H1 (cell line): ENCODE measurements at regions not wholly inside any gene's neighbourhood (a gene's known extent, or its start where the extent isn't known, plus 50 kb on each side); places are given as distances from the start of the nearest gene placed in this dataset.

ENCODE experiments used
- CTCF ChIA-PET: fragments of 300-600 bp; sonication (Branson Sonifier 250); formaldehyde crosslinking; loops from one replicate; lab custom pipeline; 2021; ENCODE audit not compliant: partially characterized antibody; lab: Charles Lee
- POLR2A ChIA-PET: fragments of 300-600 bp; sonication (Branson Sonifier 250); formaldehyde crosslinking; loops from one replicate; lab custom pipeline; 2021; ENCODE audit warnings: inconsistent platforms; ENCODE audit not compliant: partially characterized antibody; lab: Charles Lee
- DNase-seq, 2 experiments: peaks; one replicate each; pipeline versions ENCODE4 v3.0.0 to v3.0.0-alpha.2; 2010 to 2022; ENCODE audit warnings: low spot score in 2 of 2, low read depth in 1 of 2, mixed read lengths in 1 of 2
- FAIRE-seq: peaks from 2 replicates; lab custom pipeline; 2011; peaks lifted over from hg19 to GRCh38; lab: Jason Lieb, UNC
- H2AFZ ChIP-seq: 2 replicates; pipeline ENCODE4 v1.8.1; 2012; ENCODE audit warnings: low read length, inconsistent platforms
- H2AK5ac ChIP-seq: 2 replicates; pipeline ENCODE4 v1.6.1; 2013; ENCODE audit warnings: low read depth, low read length
- H2BK120ac ChIP-seq: replicated peaks from 2 replicates; pipeline ENCODE3; 2013; ENCODE audit warnings: low read depth, low read length, inconsistent platforms
- H2BK12ac ChIP-seq: 2 replicates; pipeline ENCODE4 v1.6.1; 2013; ENCODE audit warnings: low read depth, low read length
- H2BK15ac ChIP-seq: 2 replicates; pipeline ENCODE4 v1.6.1; 2013; ENCODE audit warnings: low read length
- H2BK20ac ChIP-seq: 2 replicates; pipeline ENCODE4 v1.6.1; 2013; ENCODE audit warnings: low read length
- H2BK5ac ChIP-seq: 2 replicates; pipeline ENCODE4 v1.6.1; 2013; ENCODE audit warnings: low read depth, low read length
- H3K14ac ChIP-seq: 2 replicates; pipeline ENCODE4 v1.6.1; 2013; ENCODE audit warnings: inconsistent platforms; ENCODE audit not compliant: insufficient read length
- H3K18ac ChIP-seq: 2 replicates; pipeline ENCODE4 v1.6.1; 2013; ENCODE audit warnings: low read length; ENCODE audit errors: extremely low read depth
- H3K23ac ChIP-seq: 2 replicates; pipeline ENCODE4 v1.6.1; 2013; ENCODE audit warnings: inconsistent platforms; ENCODE audit not compliant: insufficient read length
- H3K23me2 ChIP-seq: 2 replicates; pipeline ENCODE4 v1.6.1; 2013; ENCODE audit warnings: low read depth, low read length
- H3K27ac ChIP-seq: 2 replicates; pipeline ENCODE4 v1.6.1; 2011; ENCODE audit warnings: low read depth, low read length, inconsistent platforms
- H3K27me3 ChIP-seq, 4 experiments: replicated peaks in 1 of 4; 1 replicate in 1 of 4; 2 replicates in 3 of 4; pipeline versions ENCODE4 v1.6.1 to v1.8.1; 2011 to 2013; ENCODE audit warnings: low read length in 3 of 4, mild to moderate bottlenecking in 3 of 4, inconsistent platforms in 2 of 4, mixed read lengths in 2 of 4, moderate library complexity in 1 of 4; ENCODE audit not compliant: control insufficient read depth in 3 of 4, insufficient read depth in 3 of 4; ENCODE audit errors: extremely low read depth in 1 of 4
- H3K36me3 ChIP-seq, 4 experiments: 2 replicates each; pipeline versions ENCODE4 v1.6.1 to v1.8.1; 2011 to 2013; ENCODE audit warnings: mild to moderate bottlenecking in 4 of 4, low read length in 3 of 4, moderate library complexity in 2 of 4, control low read depth in 1 of 4, inconsistent platforms in 1 of 4; ENCODE audit not compliant: insufficient read depth in 4 of 4, control insufficient read depth in 2 of 4
- H3K4ac ChIP-seq: replicated peaks from 2 replicates; pipeline ENCODE3; 2013; ENCODE audit warnings: low read length, low read depth, mixed read lengths, inconsistent platforms; ENCODE audit not compliant: insufficient read length
- H3K4me1 ChIP-seq, 4 experiments: replicated peaks in 1 of 4; 1 replicate in 1 of 4; 2 replicates in 3 of 4; pipeline versions ENCODE4 v1.6.1 to v1.8.1; 2011 to 2013; ENCODE audit warnings: low read length in 3 of 4, inconsistent platforms in 2 of 4, mixed read lengths in 1 of 4; ENCODE audit not compliant: insufficient read depth in 4 of 4, control insufficient read depth in 3 of 4
- H3K4me2 ChIP-seq, 2 experiments: 2 replicates each; pipeline versions ENCODE4 v1.6.1 to v1.8.1; 2011 to 2013; ENCODE audit warnings: low read depth in 2 of 2, low read length in 2 of 2, control low read depth in 1 of 2, inconsistent platforms in 1 of 2, mild to moderate bottlenecking in 1 of 2; ENCODE audit not compliant: insufficient read depth in 1 of 2
- H3K4me3 ChIP-seq, 4 experiments: fragments of 200-600, 300-600 bp in 1 of 4; sonication (generic), shearing (Covaris generic), sonication (Bioruptor Twin) in 1 of 4; 2 replicates each; pipeline versions ENCODE4 v1.5.1 to v1.8.1; 2011 to 2016; ENCODE audit warnings: low read length in 4 of 4, low read depth in 3 of 4, control low read depth in 2 of 4, inconsistent platforms in 2 of 4, mild to moderate bottlenecking in 2 of 4, mixed read lengths in 1 of 4, moderate library complexity in 1 of 4; ENCODE audit not compliant: insufficient read depth in 2 of 4; ENCODE audit errors: extremely low read depth in 1 of 4
- H3K56ac ChIP-seq: replicated peaks from 2 replicates; pipeline ENCODE3; 2013; ENCODE audit warnings: low read depth, mild to moderate bottlenecking, mixed read lengths, low read length, inconsistent platforms; ENCODE audit not compliant: insufficient read length
- H3K79me1 ChIP-seq: 2 replicates; pipeline ENCODE4 v1.6.1; 2013; ENCODE audit warnings: low read depth, low read length, control low read depth
- H3K79me2 ChIP-seq, 2 experiments: 2 replicates each; pipeline versions ENCODE4 v1.6.1 to v1.8.1; 2012 to 2013; ENCODE audit warnings: low read length in 2 of 2, mild to moderate bottlenecking in 2 of 2, inconsistent platforms in 1 of 2; ENCODE audit not compliant: insufficient read depth in 2 of 2, control insufficient read depth in 1 of 2
- H3K9ac ChIP-seq, 4 experiments: replicated peaks in 1 of 4; 1 replicate in 1 of 4; 2 replicates in 3 of 4; pipeline versions ENCODE4 v1.6.1 to v1.8.1; 2011 to 2013; ENCODE audit warnings: low read depth in 3 of 4, low read length in 3 of 4, control low read depth in 2 of 4, mild to moderate bottlenecking in 2 of 4, moderate library complexity in 2 of 4, inconsistent platforms in 1 of 4; ENCODE audit errors: extremely low read depth in 1 of 4
- H3K9me3 ChIP-seq, 2 experiments: 2 replicates each; pipeline versions ENCODE4 v1.6.1 to v1.8.1; 2012 to 2013; ENCODE audit warnings: mild to moderate bottlenecking in 2 of 2, moderate library complexity in 2 of 2, control low read depth in 1 of 2, inconsistent platforms in 1 of 2, low read depth in 1 of 2, low read length in 1 of 2, mixed read lengths in 1 of 2; ENCODE audit not compliant: insufficient read depth in 2 of 2
- H4K20me1 ChIP-seq, 2 experiments: replicated peaks in 1 of 2; 2 replicates each; pipeline versions ENCODE3 to v1.8.1; 2011 to 2013; ENCODE audit warnings: inconsistent platforms in 2 of 2, low read length in 2 of 2, mild to moderate bottlenecking in 1 of 2; ENCODE audit not compliant: insufficient read depth in 2 of 2, control insufficient read depth in 1 of 2
- H4K5ac ChIP-seq: 2 replicates; pipeline ENCODE4 v1.6.1; 2013; ENCODE audit warnings: low read length, low read depth, mixed read lengths, inconsistent platforms; ENCODE audit not compliant: insufficient read length
- H4K8ac ChIP-seq: 2 replicates; pipeline ENCODE4 v1.8.0; 2013; ENCODE audit warnings: mild to moderate bottlenecking, moderate library complexity, low read length, inconsistent platforms; ENCODE audit not compliant: insufficient read depth; ENCODE audit errors: extremely low read depth
- H4K91ac ChIP-seq: replicated peaks from 2 replicates; pipeline ENCODE3; 2013; ENCODE audit warnings: low read length, mixed read lengths, inconsistent platforms; ENCODE audit not compliant: insufficient read length
- CBX8 ChIP-seq: fragments of 300-800, 300-1000 bp; sonication (generic); IDR thresholded peaks from 2 replicates; pipeline ENCODE4 v1.7.1; 2016; ENCODE audit warnings: low read depth, low read length, borderline replicate concordance
- GTF2F1 ChIP-seq: IDR thresholded peaks from 2 replicates; pipeline ENCODE4 v1.6.1; 2012; ENCODE audit warnings: low read depth, low read length, improper control_type of control experiment, borderline replicate concordance
- HDAC6 ChIP-seq: IDR thresholded peaks from one replicate; pipeline ENCODE4 v1.7.1; 2012; ENCODE audit warnings: low read depth, mild to moderate bottlenecking, inconsistent platforms, low read length, moderate library complexity
- KDM1A ChIP-seq: fragments of 200-600, 300-600 bp; sonication (generic); IDR thresholded peaks from 2 replicates; pipeline ENCODE4 v1.7.1; 2016; ENCODE audit warnings: mild to moderate bottlenecking, low read length, borderline replicate concordance
- POLR2A ChIP-seq, 2 experiments: IDR thresholded peaks; 1 replicate in 1 of 2; 2 replicates in 1 of 2; pipeline ENCODE4 v1.6.1; 2011; ENCODE audit warnings: low read depth in 2 of 2, low read length in 2 of 2, mild to moderate bottlenecking in 2 of 2; ENCODE audit errors: control extremely low read depth in 1 of 2
- RBBP5 ChIP-seq: IDR thresholded peaks from 2 replicates; pipeline ENCODE4 v1.7.1; 2012; ENCODE audit warnings: low read depth, mild to moderate bottlenecking, inconsistent platforms, low read length, moderate library complexity, borderline replicate concordance
- SP1 ChIP-seq: IDR thresholded peaks from 2 replicates; pipeline ENCODE4 v1.6.1; 2011; ENCODE audit warnings: low read depth, low read length
- TAF7 ChIP-seq: optimal IDR thresholded peaks from 2 replicates; pipeline ENCODE3; 2011; ENCODE audit warnings: low read depth, mild to moderate bottlenecking, inconsistent platforms, low read length, moderate library complexity, borderline replicate concordance
- TBP ChIP-seq: IDR thresholded peaks from 2 replicates; pipeline ENCODE4 v1.6.1; 2011; ENCODE audit warnings: low read depth, low read length, improper control_type of control experiment
- WGBS, 2 experiments: shearing (Covaris generic) in 1 of 2; methylation state at CpG; one replicate each; pipeline versions ENCODE4 v1.1.6 to v1.1.7; 2013 to 2015; ENCODE audit warnings: low lambda C conversion rate in 2 of 2, mixed read lengths in 2 of 2, inconsistent platforms in 1 of 2, low coverage in 1 of 2, missing lambda C conversion rate in 1 of 2; ENCODE audit not compliant: insufficient replicate concordance in 2 of 2, insufficient coverage in 1 of 2, insufficient read length in 1 of 2; ENCODE audit errors: extremely low coverage in 1 of 2, missing lambda C conversion rate in 1 of 2; 5-methylcytosine and 5-hydroxymethylcytosine counted together

DNA sequence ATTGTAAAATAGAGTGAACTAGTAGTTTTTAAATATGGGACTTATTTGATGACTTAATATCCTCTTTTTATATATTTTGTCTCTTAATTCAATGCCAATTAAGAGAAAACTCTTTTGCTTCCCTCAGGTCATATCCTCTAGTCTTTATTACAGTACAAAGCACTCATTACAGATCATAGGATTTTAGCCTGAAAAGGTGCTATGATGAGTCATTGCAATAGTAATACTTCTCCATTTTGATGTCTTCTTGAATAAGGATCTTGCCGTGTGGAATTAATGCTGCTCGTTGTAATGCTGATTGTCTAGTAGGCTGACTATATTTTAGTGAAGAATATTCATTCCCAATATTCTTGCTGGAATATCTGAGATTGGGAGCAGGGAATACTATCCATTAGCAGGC lies 612.2 kb upstream of the GOLIM4 start:
- POLR2A ChIA-PET: no interaction called here
- no peak for DNase-seq
- Histone ChIP-seq H2BK12ac (no peak overlapping the region), H3K79me1 (no peaks in the 10 kb centered on the region), H3K4me1 (no peaks in the 10 kb centered on the region), H2AFZ (no peak overlapping the region), H3K18ac (no peak overlapping the region), H3K23me2 (no peaks in the 10 kb centered on the region), H3K27me3 (no peaks in the 10 kb centered on the region), H3K27ac (no peak overlapping the region), H2BK120ac (no peak overlapping the region), H3K14ac (no peak overlapping the region), H3K36me3 (no peaks in the 10 kb centered on the region), H3K56ac (no peak overlapping the region), H3K9ac (no peak overlapping the region), H3K4me2 (no peak overlapping the region), H3K4ac (no peak overlapping the region), H4K20me1 (no peaks in the 10 kb centered on the region), H2BK20ac (no peak overlapping the region), H3K9me3 (no peaks in the 10 kb centered on the region; a peak in 1 of 4 replicates), H4K8ac (no peak overlapping the region), H4K5ac (no peak overlapping the region), H3K23ac (no peak overlapping the region), H2BK5ac (no peak overlapping the region), H3K4me3 (no peak overlapping the region), H2BK15ac (no peak overlapping the region), H2AK5ac (no peak overlapping the region), H4K91ac (no peak overlapping the region), H3K79me2 (no peaks in the 10 kb centered on the region)
- CTCF ChIA-PET: no interaction called here
- WGBS, 2 experiments: 90% methylated on average over 2 of the region's 2 CpGs; no CpG with 5 or more reads in 1 of the 2 experiments
- no peak for TF ChIP-seq HDAC6
- TF ChIP-seq TBP: no peak
- TF ChIP-seq CBX8: no peak
- TF ChIP-seq GTF2F1: no peak
- no peak for TF ChIP-seq POLR2A (IDR thresholded peaks at IDR 0.05; ENCODE audit: control extremely low read depth in 1 of 2, low read depth in 2 of 2, low read length in 2 of 2)
- TF ChIP-seq SP1: no peak
- TF ChIP-seq RBBP5: no peak
- no peak for TF ChIP-seq KDM1A
- TF ChIP-seq TAF7: no peak
- FAIRE-seq: no peak
